ENCODE measurements at regions not wholly inside any gene's neighbourhood (a gene's known extent, or its start where the extent isn't known, plus 50 kb on each side); places are given as distances from the start of the nearest gene placed in this dataset.
"Not testable (repeated sequence)": the region's sequence is repeated elsewhere in the genome, so short reads cannot be mapped to it uniquely, and the experiment has no call there.

DNA sequence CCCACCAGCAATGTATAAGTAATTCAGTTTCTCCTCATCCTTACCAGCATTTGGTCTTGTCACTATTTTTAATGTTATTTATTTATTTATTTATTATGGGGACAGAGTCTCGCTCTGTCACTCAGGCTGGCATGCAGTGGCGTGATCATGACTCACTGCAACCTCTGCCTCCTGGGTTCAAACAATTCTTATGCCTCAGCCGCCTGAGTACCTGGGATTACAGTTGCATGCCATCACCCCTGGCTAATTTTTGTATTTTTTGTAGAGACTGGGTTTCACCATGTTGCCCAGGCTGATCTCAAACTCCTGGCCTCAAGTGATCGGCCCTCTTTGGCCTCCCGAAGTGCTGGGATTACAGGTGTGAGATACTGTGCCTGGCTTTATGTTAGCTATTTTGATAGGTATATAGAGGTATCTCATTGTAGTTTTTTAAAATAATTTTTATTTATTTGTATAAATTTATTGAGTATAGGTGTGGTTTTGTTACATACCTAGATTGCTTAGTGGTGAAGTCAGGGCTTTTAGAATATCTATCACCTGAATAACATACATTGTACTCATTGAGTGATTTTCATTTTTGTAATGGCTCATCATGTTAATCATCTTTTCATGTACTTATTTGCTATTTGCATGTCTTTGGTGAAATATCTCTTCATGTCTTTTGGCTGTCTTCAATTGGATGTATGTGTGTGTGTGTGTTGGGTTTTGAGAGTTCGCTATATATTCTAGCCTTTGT lies 53.3 kb downstream of the TANC2 start:
- H3K4me3 ChIP-seq (ENCODE audit: low read length in 2 of 2) = no peak overlapping the region
- no peak overlapping the region for H3K9ac ChIP-seq (ENCODE audit: low read length in 2 of 2)
- no peaks in the 10 kb centered on the region for H3K4me1 ChIP-seq (ENCODE audit: control insufficient read depth, insufficient read depth, low read length)
- no peak overlapping the region for H3K27ac ChIP-seq (ENCODE audit: low read length)
- no peaks in the 10 kb centered on the region for H3K27me3 ChIP-seq (ENCODE audit: control insufficient read depth in 1 of 2, insufficient read depth in 2 of 2, low read length in 2 of 2)
- H3K9me3 ChIP-seq (ENCODE audit: control insufficient read depth in 2 of 2, low read length in 2 of 2) = no peaks in the 10 kb centered on the region
- H3K36me3 ChIP-seq (ENCODE audit: control insufficient read depth in 2 of 2, insufficient read depth in 2 of 2, low read length in 2 of 2) = no peaks in the 10 kb centered on the region

DNA sequence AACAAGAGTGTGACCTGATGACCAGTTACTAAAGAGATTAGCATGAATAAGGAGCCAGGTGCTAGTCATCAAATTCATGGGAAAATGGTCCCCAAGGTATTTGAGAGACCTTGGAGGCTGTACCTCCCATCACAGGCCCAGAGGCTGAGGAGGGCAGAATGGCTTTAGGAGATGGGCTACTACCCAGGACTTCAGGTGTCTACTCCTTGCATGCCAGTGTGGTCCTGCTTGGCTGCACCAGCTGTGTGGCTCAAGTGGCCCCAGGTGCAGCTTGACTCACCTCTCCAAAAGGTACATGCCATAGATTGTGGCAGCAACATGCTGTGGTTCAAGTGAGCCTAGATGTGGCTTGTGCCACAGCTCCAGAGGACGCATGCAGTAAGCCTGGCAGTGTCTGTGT lies 56.5 kb downstream of the TANC2 start:
- Histone ChIP-seq H3K36me3 (ENCODE audit: control insufficient read depth in 2 of 2, insufficient read depth in 2 of 2, low read length in 2 of 2) (no peaks in the 10 kb centered on the region), H3K27ac (ENCODE audit: low read length) (no peak overlapping the region), H3K4me1 (ENCODE audit: control insufficient read depth, insufficient read depth, low read length) (no peaks in the 10 kb centered on the region), H3K9ac (ENCODE audit: low read length in 2 of 2) (no peak overlapping the region), H3K4me3 (ENCODE audit: low read length in 2 of 2) (no peak overlapping the region), H3K27me3 (ENCODE audit: control insufficient read depth in 1 of 2, insufficient read depth in 2 of 2, low read length in 2 of 2) (no peaks in the 10 kb centered on the region), H3K9me3 (ENCODE audit: control insufficient read depth in 2 of 2, low read length in 2 of 2) (no peaks in the 10 kb centered on the region)

DNA sequence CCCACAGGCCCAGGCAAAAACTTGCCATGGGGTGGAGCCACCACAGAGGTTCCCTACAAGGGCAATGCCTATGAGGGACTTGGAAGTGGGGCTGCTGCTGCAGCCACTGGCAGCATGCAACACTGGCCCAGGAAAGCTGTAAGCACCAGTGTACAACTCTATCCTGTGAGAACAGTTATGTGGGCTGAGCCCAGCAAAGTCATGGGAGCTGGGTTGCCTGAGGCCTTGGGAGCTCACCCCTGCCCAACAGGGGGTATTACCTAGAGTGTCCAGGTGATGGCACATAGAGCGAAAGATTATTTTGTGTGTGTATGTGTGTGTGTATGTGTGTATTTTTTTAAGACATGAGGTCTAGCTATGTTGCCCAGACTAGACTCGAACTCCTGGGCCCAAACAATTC lies 57.0 kb downstream of the TANC2 start:
- H3K4me3 ChIP-seq (ENCODE audit: low read length in 2 of 2) = no peak overlapping the region
- H3K9me3 ChIP-seq (ENCODE audit: control insufficient read depth in 2 of 2, low read length in 2 of 2) = no peaks in the 10 kb centered on the region
- no peak overlapping the region for H3K9ac ChIP-seq (ENCODE audit: low read length in 2 of 2)
- no peaks in the 10 kb centered on the region for H3K36me3 ChIP-seq (ENCODE audit: control insufficient read depth in 2 of 2, insufficient read depth in 2 of 2, low read length in 2 of 2)
- H3K27ac ChIP-seq (ENCODE audit: low read length) = no peak overlapping the region
- H3K4me1 ChIP-seq (ENCODE audit: control insufficient read depth, insufficient read depth, low read length) = no peaks in the 10 kb centered on the region
- H3K27me3 ChIP-seq (ENCODE audit: control insufficient read depth in 1 of 2, insufficient read depth in 2 of 2, low read length in 2 of 2) = no peaks in the 10 kb centered on the region

- Histone ChIP-seq H3K9ac (ENCODE audit: low read length in 2 of 2) (no peak overlapping the region), H3K27me3 (ENCODE audit: control insufficient read depth in 1 of 2, insufficient read depth in 2 of 2, low read length in 2 of 2) (no peaks in the 10 kb centered on the region)
These were observed 58.2 kb downstream of the TANC2 start for GRCh38 chr17:63024201-63024600.

DNA sequence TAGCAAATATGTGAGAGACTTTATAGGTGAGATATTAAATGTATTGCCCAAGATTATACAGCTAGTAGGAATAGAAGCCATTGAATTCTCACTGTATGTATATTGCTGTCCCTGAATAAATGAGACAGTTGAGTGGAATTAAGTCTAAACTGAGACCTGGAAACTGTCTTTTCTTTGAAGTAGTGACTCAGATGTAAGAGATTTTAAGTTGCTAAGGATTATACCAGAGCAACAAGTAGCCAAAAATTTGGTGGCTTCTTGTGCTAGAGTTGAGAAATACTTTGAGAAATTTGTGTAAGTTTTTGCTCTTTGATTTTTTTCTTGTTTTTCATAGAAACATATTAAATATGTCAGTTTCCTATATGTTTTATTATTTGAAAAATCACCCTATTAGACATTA lies 58.7 kb downstream of the TANC2 start:
- no peaks in the 10 kb centered on the region for H3K27me3 ChIP-seq (ENCODE audit: control insufficient read depth in 1 of 2, insufficient read depth in 2 of 2, low read length in 2 of 2)
- no peaks in the 10 kb centered on the region for H3K36me3 ChIP-seq (ENCODE audit: control insufficient read depth in 2 of 2, insufficient read depth in 2 of 2, low read length in 2 of 2)
- no peaks in the 10 kb centered on the region for H3K4me1 ChIP-seq (ENCODE audit: control insufficient read depth, insufficient read depth, low read length)
- H3K4me3 ChIP-seq (ENCODE audit: low read length in 2 of 2) = no peak overlapping the region
- no peaks in the 10 kb centered on the region for H3K9me3 ChIP-seq (ENCODE audit: control insufficient read depth in 2 of 2, low read length in 2 of 2)
- H3K9ac ChIP-seq (ENCODE audit: low read length in 2 of 2) = no peak overlapping the region
- H3K27ac ChIP-seq (ENCODE audit: low read length) = no peak overlapping the region

More at GRCh38 chr17:63024201-63024600, 58.2 kb downstream of the TANC2 start:
- Histone ChIP-seq H3K9me3 (ENCODE audit: control insufficient read depth in 2 of 2, low read length in 2 of 2) (no peaks in the 10 kb centered on the region), H3K27ac (ENCODE audit: low read length) (no peak overlapping the region), H3K4me3 (ENCODE audit: low read length in 2 of 2) (no peak overlapping the region), H3K4me1 (ENCODE audit: control insufficient read depth, insufficient read depth, low read length) (no peaks in the 10 kb centered on the region), H3K36me3 (ENCODE audit: control insufficient read depth in 2 of 2, insufficient read depth in 2 of 2, low read length in 2 of 2) (no peaks in the 10 kb centered on the region)

DNA sequence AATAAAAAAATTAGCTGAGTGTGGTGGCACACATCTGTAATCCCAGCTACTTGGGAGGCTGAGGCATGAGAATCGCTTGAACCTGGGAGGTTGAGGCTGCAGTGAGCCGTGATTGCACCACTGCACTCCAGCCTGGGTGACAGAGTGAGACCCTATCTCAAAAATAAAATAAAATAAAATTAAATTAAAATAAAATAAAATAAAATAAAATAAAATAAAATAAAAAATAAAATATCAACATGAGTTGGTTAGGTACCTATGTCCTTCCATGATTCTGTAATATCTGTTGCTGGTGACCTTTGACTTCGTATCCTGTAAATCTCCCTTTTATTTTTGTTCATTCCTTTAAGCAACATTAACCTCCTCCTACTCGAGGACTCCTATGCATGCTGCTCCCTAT lies 59.6 kb downstream of the TANC2 start:
- H3K27ac ChIP-seq (ENCODE audit: low read length); H3K27me3 ChIP-seq (ENCODE audit: control insufficient read depth in 1 of 2, insufficient read depth in 2 of 2, low read length in 2 of 2); H3K9me3 ChIP-seq (ENCODE audit: control insufficient read depth in 2 of 2, low read length in 2 of 2); H3K9ac ChIP-seq (ENCODE audit: low read length in 2 of 2); H3K36me3 ChIP-seq (ENCODE audit: control insufficient read depth in 2 of 2, insufficient read depth in 2 of 2, low read length in 2 of 2); H3K4me1 ChIP-seq (ENCODE audit: control insufficient read depth, insufficient read depth, low read length); H3K4me3 ChIP-seq (ENCODE audit: low read length in 2 of 2): not testable (repeated sequence)

- Histone ChIP-seq H3K4me3 (ENCODE audit: low read length in 2 of 2) (no peak overlapping the region), H3K27ac (ENCODE audit: low read length) (no peak overlapping the region), H3K36me3 (ENCODE audit: control insufficient read depth in 2 of 2, insufficient read depth in 2 of 2, low read length in 2 of 2) (no peaks in the 10 kb centered on the region), H3K27me3 (ENCODE audit: control insufficient read depth in 1 of 2, insufficient read depth in 2 of 2, low read length in 2 of 2) (no peaks in the 10 kb centered on the region), H3K9me3 (ENCODE audit: control insufficient read depth in 2 of 2, low read length in 2 of 2) (no peaks in the 10 kb centered on the region), H3K9ac (ENCODE audit: low read length in 2 of 2) (no peak overlapping the region), H3K4me1 (ENCODE audit: control insufficient read depth, insufficient read depth, low read length) (no peaks in the 10 kb centered on the region)
These were observed 63.5 kb downstream of the TANC2 start for GRCh38 chr17:63029541-63029940.

DNA sequence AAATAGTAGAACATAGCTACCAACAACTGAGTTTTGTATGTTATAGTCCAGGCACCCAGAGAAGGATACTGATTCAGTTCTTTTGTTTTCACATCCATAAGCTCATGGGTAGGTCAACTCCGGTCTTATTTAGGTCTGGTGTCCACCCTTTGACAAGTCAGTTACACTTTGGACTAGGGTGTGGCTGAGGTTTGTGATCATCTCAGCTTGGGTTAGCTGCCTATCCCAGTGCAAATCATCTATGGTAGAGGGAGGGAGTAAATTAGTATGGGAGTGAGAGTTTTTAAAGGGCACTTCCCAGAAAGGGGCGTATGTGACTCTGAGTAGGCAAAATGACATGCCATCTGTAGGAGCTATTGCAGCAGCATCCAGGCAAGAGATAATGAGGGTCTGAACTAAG lies 66.1 kb downstream of the TANC2 start:
- Histone ChIP-seq H3K27ac (ENCODE audit: low read length) (no peak overlapping the region), H3K4me1 (ENCODE audit: control insufficient read depth, insufficient read depth, low read length) (no peaks in the 10 kb centered on the region), H3K4me3 (ENCODE audit: low read length in 2 of 2) (no peak overlapping the region), H3K27me3 (ENCODE audit: control insufficient read depth in 1 of 2, insufficient read depth in 2 of 2, low read length in 2 of 2) (no peaks in the 10 kb centered on the region), H3K36me3 (ENCODE audit: control insufficient read depth in 2 of 2, insufficient read depth in 2 of 2, low read length in 2 of 2) (no peaks in the 10 kb centered on the region), H3K9ac (ENCODE audit: low read length in 2 of 2) (no peak overlapping the region), H3K9me3 (ENCODE audit: control insufficient read depth in 2 of 2, low read length in 2 of 2) (no peaks in the 10 kb centered on the region)

GRCh38 chr17:63033142-63033541 lies 67.1 kb downstream of the TANC2 start:
- no peaks in the 10 kb centered on the region for H3K36me3 ChIP-seq (ENCODE audit: control insufficient read depth in 2 of 2, insufficient read depth in 2 of 2, low read length in 2 of 2)
- no peaks in the 10 kb centered on the region for H3K4me1 ChIP-seq (ENCODE audit: control insufficient read depth, insufficient read depth, low read length)
- H3K4me3 ChIP-seq (ENCODE audit: low read length in 2 of 2) = no peak overlapping the region
- H3K27me3 ChIP-seq (ENCODE audit: control insufficient read depth in 1 of 2, insufficient read depth in 2 of 2, low read length in 2 of 2) = no peaks in the 10 kb centered on the region
- H3K27ac ChIP-seq (ENCODE audit: low read length) = no peak overlapping the region
- H3K9me3 ChIP-seq (ENCODE audit: control insufficient read depth in 2 of 2, low read length in 2 of 2) = no peaks in the 10 kb centered on the region
- no peak overlapping the region for H3K9ac ChIP-seq (ENCODE audit: low read length in 2 of 2)

GRCh38 chr17:63035271-63035670 lies 69.2 kb downstream of the TANC2 start:
- Histone ChIP-seq H3K9ac (ENCODE audit: low read length in 2 of 2) (no peak overlapping the region), H3K4me1 (ENCODE audit: control insufficient read depth, insufficient read depth, low read length) (no peaks in the 10 kb centered on the region), H3K9me3 (ENCODE audit: control insufficient read depth in 2 of 2, low read length in 2 of 2) (no peaks in the 10 kb centered on the region), H3K27me3 (ENCODE audit: control insufficient read depth in 1 of 2, insufficient read depth in 2 of 2, low read length in 2 of 2) (no peaks in the 10 kb centered on the region), H3K4me3 (ENCODE audit: low read length in 2 of 2) (no peak overlapping the region), H3K36me3 (ENCODE audit: control insufficient read depth in 2 of 2, insufficient read depth in 2 of 2, low read length in 2 of 2) (no peaks in the 10 kb centered on the region), H3K27ac (ENCODE audit: low read length) (no peak overlapping the region)

- H3K4me3 ChIP-seq (ENCODE audit: low read length in 2 of 2) = no peak overlapping the region
These were observed 69.7 kb downstream of the TANC2 start for GRCh38 chr17:63035695-63036094.

More at GRCh38 chr17:63035695-63036094, 69.7 kb downstream of the TANC2 start:
- no peaks in the 10 kb centered on the region for H3K4me1 ChIP-seq (ENCODE audit: control insufficient read depth, insufficient read depth, low read length)
- H3K9me3 ChIP-seq (ENCODE audit: control insufficient read depth in 2 of 2, low read length in 2 of 2) = no peaks in the 10 kb centered on the region
- H3K9ac ChIP-seq (ENCODE audit: low read length in 2 of 2) = no peak overlapping the region
- no peaks in the 10 kb centered on the region for H3K36me3 ChIP-seq (ENCODE audit: control insufficient read depth in 2 of 2, insufficient read depth in 2 of 2, low read length in 2 of 2)
- H3K27me3 ChIP-seq (ENCODE audit: control insufficient read depth in 1 of 2, insufficient read depth in 2 of 2, low read length in 2 of 2) = no peaks in the 10 kb centered on the region
- H3K27ac ChIP-seq (ENCODE audit: low read length) = no peak overlapping the region
